Activated CD4-positive, alpha-beta T cell treated with anti-CD3 and anti-CD28 coated beads, Interleukin-2, Interleukin-4, amounts not matched to agents 100 ng/mL and 50 ng/mL, durations not matched to agents 16 hours and 8 hours (primary cell): ENCODE measurements at regions not wholly inside any gene's neighbourhood (a gene's known extent, or its start where the extent isn't known, plus 50 kb on each side); places are given as distances from the start of the nearest gene placed in this dataset.
"Not testable (repeated sequence)": the region's sequence is repeated elsewhere in the genome, so short reads cannot be mapped to it uniquely, and the experiment has no call there.

Experiments
- DNase-seq: peaks from one replicate; pipeline ENCODE4 v3.0.0-alpha.2; 2020; ENCODE audit warnings: low spot score

DNA sequence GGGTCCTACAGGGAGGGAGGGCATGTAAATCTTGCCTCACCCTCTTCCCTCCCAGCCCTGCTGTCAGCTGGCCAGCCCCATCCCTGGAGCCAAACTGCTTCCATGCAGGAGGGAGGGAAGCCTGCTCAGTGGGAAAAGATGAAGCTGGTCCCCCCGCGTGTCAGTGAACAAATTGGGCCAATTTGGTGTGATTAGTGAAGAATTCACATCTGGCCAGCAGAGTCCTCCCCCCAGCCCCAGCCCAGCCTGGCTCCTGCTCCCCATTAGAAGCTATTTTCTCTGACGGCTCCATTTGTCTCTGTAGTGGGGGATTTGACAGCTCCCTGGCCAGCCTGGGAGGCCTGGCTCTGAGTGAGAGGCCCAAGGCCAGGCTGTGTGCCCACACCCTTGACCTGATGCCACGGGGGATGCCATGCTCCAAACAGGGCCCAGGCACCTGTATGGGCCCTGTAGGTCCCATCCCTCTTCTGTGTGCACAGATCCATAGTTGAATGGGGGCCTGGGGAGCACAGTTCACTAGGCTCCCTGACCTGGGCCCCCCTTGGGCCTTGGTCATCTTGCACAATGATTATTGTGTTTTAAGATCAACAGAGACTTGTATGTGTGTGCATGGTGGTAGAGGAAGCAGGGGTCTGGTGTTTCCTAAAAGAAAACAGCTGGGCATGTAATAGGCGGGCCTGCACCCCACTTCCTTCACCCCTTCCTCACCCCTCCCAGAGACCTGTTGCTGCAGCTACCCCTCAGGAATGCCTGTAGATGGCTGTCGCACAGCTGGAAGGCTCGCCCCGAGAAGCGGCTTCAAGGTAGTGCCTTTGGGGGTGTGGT is 50.7 kb upstream of the TAC4 start:
- DNase-seq = no peak

DNA sequence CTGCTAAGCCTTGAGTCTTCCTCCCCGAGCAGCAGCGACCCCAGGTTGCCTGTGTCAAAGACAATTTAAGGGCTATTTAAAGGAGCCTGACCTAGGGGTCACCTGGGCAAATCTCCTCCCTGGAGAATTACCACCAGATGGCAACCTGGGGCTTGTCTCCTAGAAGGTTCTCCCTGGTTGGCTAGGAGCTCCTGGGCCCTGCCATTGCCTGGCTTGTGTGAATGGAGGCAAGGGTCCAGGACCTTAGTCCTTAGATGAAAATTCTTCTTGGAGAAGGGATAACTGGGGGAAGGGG is 51.3 kb upstream of the TAC4 start:
- peak; percentile 6 for DNase-seq

DNA sequence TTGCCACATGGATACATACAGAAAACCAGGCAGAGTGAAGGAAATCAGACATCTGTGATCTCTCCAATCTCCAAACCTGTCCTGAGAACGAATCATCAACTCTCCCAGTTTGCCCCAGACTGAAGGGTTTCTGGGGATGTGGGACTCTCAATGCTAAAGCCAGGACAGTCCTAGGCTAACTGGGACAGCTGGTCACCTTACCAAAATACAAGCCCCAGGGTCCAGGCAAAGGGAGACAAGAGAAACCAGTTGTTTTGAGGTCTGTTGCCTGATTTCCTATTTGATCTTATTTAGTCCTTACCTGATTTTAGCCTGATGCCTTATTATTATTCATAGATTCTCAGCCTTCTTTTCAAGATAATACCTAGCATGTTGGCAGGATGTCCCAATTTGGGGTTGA is 51.7 kb upstream of the TAC4 start:
- no peak for DNase-seq

DNA sequence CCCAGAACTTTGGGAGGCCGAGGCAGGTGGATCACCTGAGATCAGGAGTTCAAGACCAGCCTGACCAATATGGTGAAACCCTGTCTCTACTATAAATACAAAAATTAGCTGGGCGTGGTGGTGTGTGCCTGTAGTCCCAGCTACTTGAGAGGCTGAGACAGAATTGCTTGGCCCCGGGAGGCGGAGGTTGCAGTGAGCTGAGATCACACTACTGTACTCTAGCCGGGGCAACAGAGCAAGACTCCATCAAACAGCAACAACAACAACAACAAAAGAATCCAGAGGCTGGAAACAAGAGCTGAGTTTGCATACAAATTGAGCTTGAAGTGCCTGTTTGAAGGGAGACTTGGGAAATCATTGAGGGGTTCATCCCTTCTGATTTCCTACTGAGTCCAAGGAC is 52.9 kb upstream of the TAC4 start:
- DNase-seq = not testable (repeated sequence)

DNA sequence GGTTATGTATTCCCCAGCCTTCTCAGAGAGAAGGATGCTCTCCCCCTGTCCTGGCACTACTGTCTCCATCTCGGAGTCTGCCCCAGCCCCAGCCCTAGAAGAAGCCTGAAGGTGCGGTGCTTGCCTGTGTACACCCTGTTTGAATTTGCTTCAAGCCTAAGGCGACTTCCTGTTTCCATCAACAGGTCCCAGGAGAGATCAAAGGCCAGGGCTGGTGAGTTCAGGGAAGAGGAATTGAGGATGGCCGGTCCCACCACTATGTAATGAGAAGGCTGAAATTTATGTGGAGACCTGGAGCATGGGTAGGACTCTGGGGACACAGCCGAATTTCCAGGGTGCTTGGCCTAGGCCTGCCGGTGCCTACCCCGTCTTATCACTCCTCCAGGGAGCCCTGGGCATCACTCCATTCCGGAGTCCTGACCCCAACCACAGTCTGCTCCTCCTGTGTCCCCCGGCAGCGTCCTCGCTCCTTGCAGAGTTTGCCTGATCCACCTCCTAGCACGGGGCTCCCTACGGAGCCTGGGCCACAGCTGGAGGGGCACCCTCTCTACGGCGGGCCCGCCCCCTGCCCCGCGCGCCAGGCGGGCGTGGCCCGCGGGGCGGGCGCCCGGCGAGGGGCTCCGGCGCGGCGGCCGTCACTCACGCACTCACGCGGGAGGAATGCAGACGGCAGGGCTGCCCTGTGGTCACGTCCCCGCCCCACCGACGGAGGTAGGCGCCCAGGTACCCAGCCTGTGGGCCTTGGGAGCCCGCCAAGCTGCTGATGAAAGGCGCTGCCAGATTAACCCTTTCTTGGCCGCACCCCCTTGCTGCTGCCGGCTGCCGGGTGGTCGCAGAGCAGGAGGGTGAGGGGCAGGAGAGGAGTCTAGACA is 53.8 kb upstream of the TAC4 start:
- no peak for DNase-seq

DNA sequence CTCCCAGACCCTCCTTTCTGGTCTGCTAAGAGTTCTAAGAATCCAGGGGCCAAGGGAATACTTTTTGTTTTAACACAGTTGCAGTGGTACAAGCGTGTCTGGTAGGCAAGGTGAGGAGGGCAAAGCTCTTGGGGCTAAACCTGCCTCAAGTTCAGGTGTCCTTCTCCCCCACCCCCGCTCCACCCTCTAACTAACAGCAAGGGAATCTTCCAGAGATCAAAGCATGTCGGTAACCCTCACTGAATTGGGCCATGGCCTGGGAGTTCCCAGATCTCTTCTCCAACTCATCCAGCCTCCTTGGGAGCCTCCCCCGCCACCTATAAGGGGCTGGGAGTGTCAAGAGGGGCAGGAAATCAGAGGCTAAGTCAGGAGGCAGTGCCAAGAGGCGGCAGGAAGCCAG is 55.7 kb upstream of the TAC4 start:
- DNase-seq = no peak

DNA sequence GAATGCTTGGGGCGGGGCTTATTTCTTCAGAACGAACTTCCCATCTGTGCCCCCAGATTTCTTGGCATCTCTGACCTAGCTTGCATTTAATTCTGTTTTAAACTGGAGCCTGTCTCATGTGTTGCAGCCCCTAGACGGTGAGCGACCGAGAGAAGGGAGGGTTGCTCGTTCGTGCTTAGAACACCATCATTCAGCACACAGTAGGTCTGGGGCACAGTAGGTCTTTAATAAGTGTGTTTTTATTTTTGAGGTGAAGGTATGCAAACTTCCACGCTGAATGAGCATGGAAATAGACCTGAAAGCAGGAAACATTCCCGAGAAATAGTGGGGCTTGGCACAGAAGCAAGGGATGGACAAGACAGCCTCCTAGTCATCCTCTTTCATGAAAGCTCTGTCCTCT is 57.0 kb upstream of the TAC4 start:
- no peak for DNase-seq

DNA sequence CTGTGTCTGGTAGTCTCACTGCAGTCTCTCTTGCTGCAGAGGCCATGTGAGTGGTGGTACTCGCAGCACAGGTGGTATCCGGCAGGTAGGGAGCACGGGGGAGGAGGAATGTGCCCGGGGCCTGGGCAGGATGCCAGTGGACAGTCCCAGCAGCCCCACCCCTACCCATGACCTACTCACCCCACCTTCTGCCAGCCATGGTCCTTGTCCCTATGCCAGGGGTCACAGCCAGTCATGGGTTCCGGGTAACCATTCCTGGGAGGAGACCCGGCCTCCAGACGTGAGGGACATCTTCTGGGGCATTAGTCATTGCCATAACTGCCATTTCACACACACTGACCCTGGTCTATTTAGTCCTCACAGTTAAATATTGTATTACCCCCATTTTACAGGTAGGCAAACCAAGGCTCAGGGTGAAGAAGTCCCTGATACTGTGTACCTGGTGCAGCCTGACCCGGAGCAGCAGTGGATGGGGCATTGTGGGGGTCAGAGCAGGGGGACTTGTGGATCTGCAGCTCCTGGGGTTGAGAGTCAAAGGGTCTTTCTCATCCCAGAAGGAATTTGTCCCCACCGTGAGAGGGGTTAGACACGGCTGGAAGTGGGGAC is 58.8 kb upstream of the TAC4 start:
- DNase-seq = no peak

DNA sequence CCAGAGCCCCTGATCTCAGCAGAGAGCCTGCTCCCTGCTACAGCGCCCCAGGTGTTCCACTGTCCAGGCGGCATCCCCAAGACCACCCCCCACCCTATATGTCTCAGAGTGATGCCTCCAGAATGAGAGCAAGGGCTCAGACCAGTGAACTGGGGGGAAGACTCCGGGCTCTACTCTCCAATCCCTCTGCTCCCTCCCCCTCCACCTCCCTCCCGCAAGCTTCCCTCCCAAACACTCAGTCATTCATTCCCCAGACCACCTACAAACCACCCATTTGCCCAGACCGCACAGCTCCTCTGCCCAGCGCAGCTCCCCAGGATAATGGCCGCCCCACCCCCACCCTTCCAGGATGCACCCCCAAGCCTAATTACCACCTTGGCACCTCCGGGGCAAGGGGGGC is 59.4 kb upstream of the TAC4 start:
- DNase-seq = no peak

DNA sequence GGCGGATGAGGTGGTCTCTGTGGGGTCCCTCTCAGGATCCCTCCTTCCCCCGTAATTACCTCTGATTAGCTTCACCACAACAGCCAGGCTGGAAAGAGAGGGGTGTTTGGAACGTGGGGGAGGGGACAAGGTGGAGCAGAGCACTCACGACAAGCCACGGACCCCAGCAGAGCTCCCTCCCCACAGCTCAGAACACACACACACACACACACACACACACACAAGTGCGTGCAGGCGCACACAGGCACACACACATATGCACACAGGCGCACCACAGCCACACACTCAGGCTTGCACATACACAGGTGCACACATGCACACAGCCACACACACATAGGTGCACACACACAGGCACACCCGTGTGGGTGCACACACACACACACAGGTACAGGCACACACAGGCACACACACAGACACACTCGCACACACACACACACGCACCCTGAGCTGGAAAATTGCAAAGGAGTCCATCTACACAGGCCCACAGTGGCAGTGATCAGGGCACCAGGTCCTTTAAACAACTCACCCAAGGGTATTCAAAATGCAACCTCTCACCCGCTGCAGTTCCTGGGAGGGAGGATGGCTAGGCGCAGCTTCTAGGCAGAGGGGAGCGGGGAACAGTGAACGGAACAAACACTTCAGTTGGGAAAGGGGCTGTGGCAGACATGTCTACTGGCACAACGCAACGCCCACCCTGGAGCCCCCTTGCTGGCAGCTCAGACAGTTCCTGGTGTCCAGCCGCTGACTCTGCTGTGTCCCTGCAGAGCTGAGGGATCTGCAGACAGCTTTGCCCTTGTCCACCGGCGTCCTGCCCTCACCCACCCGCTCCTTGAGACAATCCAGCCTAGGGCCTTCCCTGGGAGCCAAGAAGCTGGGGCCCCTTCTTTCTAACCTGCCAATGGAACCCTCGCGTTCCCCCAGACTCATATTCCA is 59.9 kb upstream of the DLX4 start:
- DNase-seq = no peak

DNA sequence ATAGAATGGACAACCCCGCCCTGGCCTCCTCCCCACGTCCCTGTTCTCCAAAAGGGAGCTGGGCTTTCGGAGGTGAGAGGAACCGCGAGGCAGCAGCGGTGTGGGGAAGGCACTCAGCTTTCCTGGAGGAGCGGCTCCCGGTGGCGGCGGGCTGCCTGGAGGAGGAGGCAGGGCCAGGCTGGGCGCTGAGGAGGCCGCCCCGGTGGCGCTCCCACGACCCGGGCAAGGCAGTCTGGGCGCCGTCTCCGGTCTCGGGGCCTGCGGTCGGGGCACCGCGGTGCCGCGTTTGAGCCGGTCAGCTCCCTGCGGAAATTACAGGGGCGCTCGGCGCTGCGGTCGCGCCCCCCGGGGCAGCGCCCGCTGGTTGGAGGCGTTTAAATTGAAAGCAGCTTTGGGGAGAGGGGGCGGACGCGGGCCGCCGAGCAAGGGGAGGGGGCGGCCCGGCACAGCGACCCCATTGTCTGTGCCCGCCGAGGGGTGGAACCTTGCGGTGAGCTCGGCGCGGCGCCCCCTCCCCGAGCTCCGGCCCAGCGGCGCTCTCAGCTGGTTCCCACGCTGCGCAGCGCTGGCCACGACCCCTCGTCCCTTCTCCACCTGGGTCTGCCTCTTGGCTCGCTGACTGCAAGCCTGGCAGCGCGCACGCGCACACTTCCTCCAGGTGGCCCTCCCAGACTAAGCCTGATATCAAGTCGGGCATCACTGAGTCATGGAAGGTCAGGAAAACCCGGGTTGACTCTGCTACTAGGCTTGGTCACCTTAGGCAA is 58.7 kb upstream of the DLX4 start:
- no peak for DNase-seq

DNA sequence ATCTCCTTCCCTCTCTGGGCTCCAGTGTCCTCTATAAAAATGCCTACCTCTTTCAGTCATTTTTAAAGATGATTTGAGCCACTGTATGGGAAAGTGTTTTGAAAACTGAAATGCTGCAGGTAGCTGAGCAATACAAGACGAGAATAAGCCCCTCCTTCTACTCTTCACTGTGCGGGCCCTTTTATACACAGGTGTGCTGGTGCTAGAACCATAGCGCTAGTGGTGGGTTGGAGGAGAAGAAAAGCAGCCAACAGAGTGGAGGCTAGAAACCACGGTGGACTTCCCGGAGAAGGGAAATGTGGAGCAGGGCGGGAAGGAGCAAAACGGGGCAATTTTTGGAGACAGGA is 58.2 kb upstream of the DLX4 start:
- DNase-seq = no peak

DNA sequence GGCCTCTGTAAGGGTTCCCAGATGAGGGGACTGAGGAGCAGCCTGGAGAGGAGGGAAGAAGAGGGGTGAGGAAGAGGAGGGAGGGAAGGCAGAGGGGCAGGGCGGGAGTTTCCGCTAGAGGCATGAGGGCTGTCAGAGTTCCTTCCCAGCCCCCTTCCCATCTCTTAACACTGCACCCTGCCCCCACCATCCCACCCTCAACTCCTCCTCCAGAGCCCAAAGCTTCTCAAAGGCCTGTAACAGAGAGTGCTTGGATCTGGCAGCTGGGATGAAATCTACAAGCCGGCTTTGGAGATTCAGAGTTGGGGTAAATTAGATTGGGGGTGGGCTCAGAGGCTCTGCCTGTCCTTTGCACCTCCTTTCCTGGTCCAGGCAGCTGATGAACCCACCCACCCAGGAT is 57.3 kb upstream of the DLX4 start:
- DNase-seq = no peak

DNA sequence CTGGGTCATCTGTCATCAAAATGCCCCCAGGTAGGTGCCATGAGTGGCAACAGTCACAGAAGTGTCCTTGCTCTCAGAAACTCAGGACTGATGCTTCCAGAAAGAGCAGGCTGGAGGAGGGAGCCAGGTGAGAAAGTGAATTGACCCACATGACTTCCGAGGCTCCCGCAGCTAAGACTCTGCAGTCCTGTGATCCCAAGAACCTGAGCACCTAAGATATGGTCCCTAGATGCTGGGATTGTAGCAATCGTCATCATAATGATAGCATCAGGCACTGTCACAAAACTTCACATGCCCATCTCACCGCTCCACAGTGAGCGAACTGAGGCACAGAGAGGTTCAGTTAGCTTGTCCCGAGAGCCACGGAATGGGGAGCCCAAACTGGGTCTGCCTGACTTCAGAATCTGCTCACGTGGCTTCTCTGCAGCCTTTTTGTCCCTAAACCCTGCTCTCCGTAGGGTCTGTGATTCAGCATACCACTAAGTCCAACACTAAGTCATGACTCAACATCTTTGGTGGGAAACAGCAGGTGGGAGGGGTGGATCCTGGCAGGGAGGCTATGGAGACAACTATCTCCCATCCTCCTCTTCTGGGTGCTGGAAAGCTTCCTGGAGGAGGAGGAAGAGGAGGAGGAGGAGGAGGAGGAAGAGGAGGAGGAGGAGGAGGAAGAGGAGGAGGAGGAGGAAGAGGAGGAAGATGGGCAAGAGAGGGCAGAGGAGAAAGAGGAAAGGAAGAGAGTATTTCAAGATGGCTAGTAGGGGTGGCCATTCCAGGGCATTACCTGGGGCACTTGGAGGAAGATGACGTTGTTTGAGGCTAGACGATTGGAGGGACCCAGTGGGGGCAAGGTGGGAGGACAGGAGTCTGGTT is 55.5 kb upstream of the DLX4 start:
- no peak for DNase-seq

DNA sequence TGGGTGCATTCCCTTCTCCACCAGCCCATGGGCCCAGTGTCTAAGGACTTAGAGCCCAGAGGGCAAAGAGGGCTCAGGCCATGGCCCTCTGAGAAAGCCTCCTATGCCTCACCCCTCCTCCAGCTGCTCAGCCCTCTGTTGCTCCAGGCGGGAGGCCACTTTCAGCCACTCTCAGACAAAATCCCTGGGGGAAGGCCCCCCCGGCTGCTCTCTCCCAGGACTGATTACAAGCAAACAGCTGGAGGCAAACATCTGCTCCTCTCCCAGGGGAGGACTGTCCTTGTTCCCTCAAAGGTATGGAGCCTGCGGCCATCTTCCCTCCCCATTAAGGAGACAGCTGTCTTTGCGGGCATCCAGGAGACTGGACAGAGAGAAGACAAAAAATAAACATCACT is 54.9 kb upstream of the DLX4 start:
- no peak for DNase-seq

DNA sequence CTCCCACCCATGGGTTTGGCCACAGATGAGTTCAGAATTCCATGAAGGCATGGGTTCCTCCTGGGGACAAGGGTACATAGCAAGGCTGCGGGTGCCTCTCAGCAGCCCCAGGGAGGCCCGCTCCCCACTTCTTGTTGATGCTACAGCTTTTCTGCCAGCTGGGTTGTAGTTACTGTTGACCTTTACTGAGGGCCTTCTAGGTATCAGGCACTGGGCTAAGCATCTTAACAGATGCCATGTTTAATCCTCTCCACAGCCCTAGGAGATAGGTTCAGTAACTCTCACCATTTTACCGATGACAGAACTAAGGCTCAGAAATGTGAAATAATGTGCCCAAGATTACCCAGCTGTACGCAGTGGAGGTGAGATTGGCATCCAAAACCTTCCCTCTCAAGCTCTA is 54.3 kb upstream of the DLX4 start:
- no peak for DNase-seq

DNA sequence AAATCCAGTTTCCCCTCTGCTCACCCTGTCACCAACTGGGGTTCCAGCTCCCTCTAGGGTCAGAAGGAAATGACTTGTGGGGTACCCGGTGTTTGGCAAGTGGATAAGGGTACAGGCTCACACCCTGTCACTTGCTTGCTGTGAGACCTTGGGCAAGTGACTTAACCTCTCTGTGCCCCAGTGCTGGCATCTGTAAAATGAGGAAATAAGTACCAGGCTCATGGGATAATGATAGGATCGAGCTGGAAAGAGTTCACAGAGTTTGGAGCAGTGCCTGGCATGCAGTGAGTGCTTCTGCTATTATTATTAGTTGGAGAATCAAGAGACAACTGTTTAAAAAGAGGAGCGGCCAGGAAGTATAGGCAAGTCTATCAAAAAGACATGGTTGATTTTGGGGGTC is 53.7 kb upstream of the DLX4 start:
- no peak for DNase-seq

DNA sequence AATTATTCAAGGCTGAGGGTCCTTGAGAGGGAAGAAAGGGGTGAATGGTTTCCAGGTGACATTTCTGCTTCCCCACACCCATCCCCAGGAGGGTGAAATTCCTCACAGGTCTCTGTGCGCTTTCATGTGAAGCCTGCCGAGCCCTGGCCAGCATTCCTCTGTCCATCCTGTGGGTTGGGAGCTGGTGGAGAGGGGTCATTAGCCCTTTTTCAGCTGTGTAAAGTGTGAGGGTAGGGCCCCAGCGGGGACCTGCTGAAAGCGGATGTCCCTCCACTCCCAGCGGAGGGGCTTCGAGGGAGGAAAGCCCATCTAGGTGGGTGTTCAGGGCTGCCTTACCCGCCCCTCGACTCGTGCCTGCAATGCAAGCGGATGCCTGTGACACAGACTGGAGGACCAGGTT is 53.3 kb upstream of the DLX4 start:
- no peak for DNase-seq

DNA sequence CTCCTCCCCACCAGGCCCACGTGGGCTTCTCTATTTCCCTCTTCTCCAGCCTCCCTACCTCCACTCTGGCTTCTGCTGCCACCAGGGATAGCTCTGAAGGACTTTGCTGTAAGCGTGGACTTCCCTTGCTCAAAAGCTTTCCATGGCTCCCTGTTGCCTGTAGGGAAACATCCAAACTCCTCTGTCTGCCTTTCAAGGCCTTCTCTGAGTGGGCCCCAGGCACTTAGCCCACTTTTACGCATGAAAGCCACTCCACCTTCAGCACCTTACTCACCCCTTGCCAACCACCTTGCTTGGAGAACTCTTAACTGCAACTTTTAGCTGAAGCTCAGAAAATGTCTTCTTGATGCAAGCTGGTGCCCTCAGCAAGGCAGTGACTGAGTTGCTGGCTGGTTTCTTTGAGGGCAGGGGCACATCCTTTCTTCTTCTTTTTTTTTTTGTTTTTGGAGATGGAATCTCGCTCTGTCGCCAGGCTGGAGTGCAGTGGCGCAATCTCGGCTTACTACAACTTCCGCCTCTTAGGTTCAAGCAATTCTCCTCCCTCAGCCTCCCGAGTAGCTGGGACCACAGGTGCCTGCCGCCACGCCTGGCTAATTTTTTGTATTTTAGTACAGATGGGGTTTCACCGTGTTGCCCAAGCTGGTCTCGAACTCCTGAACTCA is 52.0 kb upstream of the DLX4 start:
- no peak for DNase-seq

DNA sequence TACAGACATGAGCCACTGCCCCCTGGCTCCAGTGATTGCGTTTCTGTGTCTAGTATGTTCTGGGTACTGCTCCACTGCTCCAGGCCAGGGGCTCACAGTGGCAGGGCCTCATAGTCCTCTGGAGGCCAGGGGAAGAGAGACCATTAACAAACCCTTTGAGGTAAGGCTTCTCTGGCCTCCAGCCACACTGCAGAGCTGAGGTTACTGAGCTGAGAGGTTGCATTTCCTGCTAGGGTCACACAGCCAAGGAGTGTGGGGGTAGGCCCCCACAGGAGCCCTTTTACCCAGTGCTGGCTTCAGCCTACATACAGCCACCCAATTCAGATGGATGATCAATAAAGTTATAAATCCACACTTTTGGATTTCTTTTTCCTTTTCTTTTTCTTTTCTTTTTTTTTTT is 50.4 kb upstream of the DLX4 start:
- DNase-seq = no peak
